ENCODE measurements at regions not wholly inside any gene's neighbourhood (a gene's known extent, or its start where the extent isn't known, plus 50 kb on each side); places are given as distances from the start of the nearest gene placed in this dataset.

- DNase-seq, result no peak
Measured at GRCh38 chr21:39124681-39125251, 58.5 kb downstream of the PSMG1 start.

- DNase-seq, result no peak
Measured at GRCh38 chr21:39123375-39123774, 59.9 kb downstream of the PSMG1 start.

GRCh38 chr21:39121600-39122355 is 61.5 kb downstream of the PSMG1 start:
- no peak for DNase-seq

DNA sequence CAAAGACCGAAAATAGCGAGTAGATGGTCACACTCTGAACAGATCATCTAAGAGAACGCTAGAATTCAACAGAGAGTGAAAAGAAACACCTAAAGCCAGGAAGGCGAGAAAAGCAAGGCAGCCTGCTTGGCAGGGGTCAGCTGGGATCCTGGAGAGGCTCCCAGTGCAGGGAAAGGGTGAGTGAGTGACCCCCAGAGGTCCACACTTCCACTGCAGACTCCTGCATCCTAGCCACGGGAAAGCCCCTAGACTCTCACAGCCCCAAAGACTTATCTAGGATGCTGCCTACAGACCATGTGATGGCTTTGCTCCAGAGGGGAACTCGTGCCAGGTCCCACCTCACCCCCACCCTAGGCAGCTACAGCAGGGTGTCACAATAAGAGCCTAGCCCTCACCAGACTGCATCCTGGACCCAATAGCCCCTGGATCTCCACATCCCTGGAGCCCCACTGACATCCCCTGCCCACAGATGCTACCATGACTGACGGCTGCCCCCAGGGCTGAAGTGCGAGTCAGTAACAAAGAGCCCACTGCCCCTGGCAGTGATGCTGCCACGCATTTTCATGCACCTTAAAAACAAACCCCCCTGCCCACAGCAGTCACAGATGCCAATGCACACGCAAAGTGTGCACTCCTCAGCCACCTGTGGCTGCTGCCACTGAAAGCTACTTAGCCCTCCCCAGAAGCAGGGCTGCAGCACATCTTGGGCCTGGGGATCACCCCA is 62.2 kb downstream of the PSMG1 start:
- no peak for DNase-seq

DNA sequence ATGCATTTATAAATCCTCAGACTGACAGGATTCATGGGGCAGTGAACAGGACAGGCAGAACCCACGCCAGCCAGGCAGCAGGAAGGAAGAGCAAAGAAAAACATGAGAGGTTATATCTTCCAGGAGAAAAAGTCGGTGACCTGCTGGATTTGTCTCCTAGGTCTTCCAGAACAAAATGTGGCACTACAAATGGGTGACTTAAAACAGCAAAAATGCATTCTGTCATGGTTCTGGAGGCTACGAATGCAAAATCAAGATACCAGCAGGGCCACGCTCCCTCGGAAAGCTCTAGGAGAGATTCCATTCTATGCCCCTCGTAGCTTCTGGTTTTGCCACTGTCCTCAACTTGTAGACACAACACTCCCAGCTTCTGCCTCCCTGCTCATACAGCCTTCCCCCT is 63.4 kb downstream of the PSMG1 start:
- DNase-seq, result no peak

DNA sequence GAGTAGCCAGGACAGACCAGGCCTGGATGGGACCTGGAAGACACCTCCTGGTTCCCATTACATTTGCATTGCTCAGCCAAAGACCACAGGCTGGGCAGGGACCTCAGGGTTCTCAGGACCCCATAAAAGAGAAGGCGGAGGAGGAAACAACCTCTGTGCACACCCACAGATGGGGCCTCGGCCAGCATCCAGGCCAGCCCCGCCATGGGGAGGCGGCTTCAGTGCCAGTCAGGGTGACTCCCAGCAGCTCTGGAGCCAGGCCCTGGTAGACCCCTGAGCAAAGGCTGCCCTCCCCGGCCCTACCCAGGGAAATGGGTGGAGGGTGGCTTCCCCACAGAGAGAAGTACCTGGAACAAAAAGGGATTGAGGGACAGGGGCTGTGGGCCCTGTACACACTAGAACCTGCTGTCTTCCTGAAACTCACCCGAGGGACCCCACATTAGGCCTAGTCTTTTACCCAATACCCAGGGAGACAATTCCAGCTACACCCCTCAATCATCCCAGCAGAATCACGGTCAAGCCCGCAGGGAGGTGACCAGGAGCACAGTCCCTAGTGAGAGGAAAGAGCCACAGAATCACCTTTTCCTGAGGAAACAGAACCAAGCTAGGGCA is 64.5 kb downstream of the PSMG1 start:
- no peak for DNase-seq

DNA sequence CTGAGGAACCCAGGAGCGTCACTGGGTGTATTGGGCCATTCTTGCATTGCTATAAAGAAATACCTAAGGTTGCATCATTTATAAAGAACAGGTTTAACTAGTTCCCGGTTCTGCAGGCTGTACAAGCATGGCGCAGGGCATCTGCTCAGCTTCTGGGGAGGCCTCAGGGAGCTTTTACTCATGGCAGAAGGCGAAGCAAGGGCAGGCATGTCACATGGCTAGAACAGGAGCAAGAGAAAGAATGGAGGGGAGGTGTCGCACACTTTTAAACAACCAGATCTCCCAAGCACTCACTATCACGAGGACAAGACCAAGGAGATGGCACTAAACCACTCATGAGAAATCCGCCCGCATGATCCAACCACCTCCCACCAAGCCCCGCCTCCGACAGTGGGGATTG is 65.2 kb downstream of the PSMG1 start:
- DNase-seq, result no peak

GRCh38 chr21:39117440-39117970 is 65.7 kb downstream of the PSMG1 start:
- no peak for DNase-seq

GRCh38 chr21:39116761-39117439 is 66.4 kb downstream of the PSMG1 start:
- DNase-seq, result no peak

GRCh38 chr21:39115576-39116235 is 67.5 kb downstream of the PSMG1 start:
- DNase-seq, result no peak

DNA sequence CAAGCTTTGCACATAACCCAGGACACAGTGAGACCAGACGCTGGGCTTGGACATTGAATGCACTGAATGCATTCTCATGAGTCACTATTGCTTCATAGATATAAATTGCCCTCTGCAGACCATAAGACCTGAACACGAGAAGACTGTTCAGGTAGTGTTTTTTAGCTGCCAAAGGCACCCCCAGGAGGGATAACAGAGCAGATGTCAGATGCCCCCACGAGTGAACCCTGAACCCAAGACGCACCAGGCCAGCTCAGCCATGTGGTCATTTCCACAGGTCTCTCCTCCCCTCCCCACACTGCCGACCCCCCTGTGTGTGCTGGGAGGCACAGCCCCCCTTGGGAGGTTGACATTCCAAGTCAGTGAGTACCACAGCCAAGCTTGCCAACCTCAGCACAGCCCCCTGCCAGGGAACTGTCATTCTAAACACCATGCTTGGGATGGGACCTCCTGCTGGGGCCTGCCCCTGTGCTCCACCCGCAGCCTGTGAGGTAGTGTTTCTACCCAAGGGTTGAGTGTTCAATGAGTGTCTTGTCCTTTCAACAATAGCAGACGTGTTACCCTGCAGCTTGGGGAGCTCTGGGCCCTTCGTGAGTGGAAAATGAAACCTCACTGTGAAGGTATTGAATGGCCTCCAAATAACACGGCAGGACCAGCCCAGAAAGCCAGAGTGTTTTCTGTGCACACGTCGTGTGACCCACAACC is 68.2 kb downstream of the PSMG1 start:
- DNase-seq, result no peak

- DNase-seq, result no peak
Measured at GRCh38 chr21:39111931-39112550, 71.2 kb downstream of the PSMG1 start.

GRCh38 chr21:39110431-39110830 is 72.8 kb downstream of the PSMG1 start:
- no peak for DNase-seq

- no peak for DNase-seq
Measured at GRCh38 chr21:39109596-39110210, 73.5 kb downstream of the PSMG1 start.

DNA sequence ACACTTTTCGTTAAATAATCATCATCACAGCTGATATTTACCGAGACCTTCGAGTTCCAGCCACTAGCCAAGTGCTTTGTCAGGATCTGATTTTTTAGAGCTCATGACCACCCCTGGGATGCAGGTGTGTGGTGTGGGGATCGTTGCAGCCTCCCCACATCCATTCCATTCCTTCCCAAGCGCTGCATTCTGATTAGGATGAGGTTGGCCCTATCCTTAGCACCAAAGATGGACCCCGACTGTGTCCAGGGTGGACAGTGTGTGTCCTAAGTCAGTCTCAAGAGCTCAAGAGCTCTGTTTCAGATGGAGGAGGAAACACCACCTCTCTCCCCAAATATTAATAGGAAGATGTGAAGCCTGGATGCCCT is 74.1 kb downstream of the PSMG1 start:
- DNase-seq, result no peak

GRCh38 chr21:39108291-39109162 is 74.7 kb downstream of the PSMG1 start:
- no peak for DNase-seq

DNA sequence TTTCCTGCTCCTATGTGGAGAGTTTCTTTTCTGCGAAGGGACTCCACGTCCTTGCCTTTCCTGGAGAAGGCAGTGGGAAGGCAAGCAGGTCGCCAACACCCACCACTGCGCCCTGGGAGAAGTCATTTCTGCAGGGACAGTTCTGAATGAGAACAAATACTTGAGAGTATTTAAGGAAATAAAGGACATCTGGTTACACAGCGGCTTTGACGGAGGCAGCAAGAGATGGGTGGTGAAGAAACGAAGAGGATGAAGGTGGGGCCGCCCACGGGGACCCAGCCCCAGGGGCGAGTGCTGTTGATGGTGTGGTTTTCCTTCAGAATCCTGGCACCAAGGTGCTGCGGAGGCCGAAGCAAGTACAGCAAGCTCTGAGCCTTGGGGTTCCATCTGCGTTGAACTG is 75.5 kb downstream of the PSMG1 start:
- DNase-seq, result no peak

GRCh38 chr21:39106881-39107462 is 76.3 kb downstream of the PSMG1 start:
- no peak for DNase-seq

- no peak for DNase-seq
Measured at GRCh38 chr21:39105836-39106235, 77.4 kb downstream of the PSMG1 start.

All from activated CD4-positive, CD25-positive, alpha-beta regulatory T cell treated with anti-CD3 and anti-CD28 coated beads, Interleukin-2, amount 50 U/mL, for 72 hours (primary cell).